Erythroblast (primary cell): ENCODE measurements at regions not wholly inside any gene's neighbourhood (a gene's known extent, or its start where the extent isn't known, plus 50 kb on each side); places are given as distances from the start of the nearest gene placed in this dataset.

ENCODE experiments used
- GATA1 ChIP-seq: IDR thresholded peaks from 2 replicates; pipeline ENCODE4 v1.6.1; 2011; ENCODE audit warnings: low read depth, mild to moderate bottlenecking, control low read depth, low read length, moderate library complexity
- POLR2A ChIP-seq: IDR thresholded peaks from 2 replicates; pipeline ENCODE4 v1.6.1; 2011; ENCODE audit warnings: mild to moderate bottlenecking, low read length

DNA sequence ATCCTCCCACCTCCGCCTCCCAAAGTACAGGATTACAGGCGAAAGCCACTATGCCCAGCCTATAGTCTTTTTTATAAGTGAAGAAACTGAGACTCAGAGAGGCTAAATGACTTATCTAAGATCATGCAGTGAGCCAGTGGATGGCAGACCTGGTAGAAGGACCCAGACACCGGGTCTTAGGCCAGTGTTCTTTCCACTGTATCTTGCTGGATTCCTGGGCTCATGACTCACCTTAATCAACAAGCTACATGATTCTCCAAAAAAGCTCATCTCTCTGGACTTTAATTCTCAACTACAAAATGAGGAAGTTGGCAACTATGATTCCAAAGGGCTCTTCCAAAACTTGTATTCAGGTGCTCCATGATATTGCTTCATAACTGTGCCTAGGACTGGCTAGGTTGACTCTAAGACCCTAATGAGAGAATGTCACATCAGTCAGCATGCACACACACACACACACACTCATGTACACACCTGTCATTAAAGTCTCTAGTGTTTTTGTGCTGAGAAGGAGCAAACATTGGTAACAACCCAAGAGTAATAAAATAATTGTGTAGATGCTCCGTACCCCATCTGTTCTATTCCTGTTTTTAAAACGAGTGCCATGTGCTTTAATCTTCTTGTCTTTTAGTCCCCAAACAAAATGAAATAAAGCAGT lies 89.7 kb upstream of the SLC4A7 start:
- TF ChIP-seq POLR2A (no peak), GATA1 (no peak)
